Psoas muscle (tissue), 7 donors: ENCODE measurements at regions not wholly inside any gene's neighbourhood (a gene's known extent, or its start where the extent isn't known, plus 50 kb on each side); places are given as distances from the start of the nearest gene placed in this dataset.

ENCODE experiments used
- ATAC-seq, 4 donors: fragments of 200-7000 bp; cut with Tn5 transposase; one replicate each; pipeline ENCODE4 v1.9.1; 2020; ENCODE audit warnings: moderate library complexity in 3 of 4, mild to moderate bottlenecking in 2 of 4
- DNase-seq, 2 donors: peaks; one replicate each; pipeline ENCODE4 v3.0.0-alpha.2; 2020
- H3K27ac ChIP-seq: fragments of 200-600 bp; one replicate; pipeline ENCODE4 v1.8.0; 2022
- H3K27me3 ChIP-seq, 3 donors: fragments of 200-600 bp in 1 of 3; one replicate each; pipeline versions ENCODE4 v1.6.1 to v1.8.0; 2013 to 2022; ENCODE audit warnings: low read length in 2 of 3, mild to moderate bottlenecking in 2 of 3, moderate library complexity in 1 of 3; ENCODE audit not compliant: insufficient read depth in 3 of 3
- H3K36me3 ChIP-seq, 2 donors: fragments of 200-600 bp in 1 of 2; one replicate each; pipeline versions ENCODE4 v1.6.1 to v1.8.0; 2013 to 2022; ENCODE audit warnings: low read depth in 1 of 2, mild to moderate bottlenecking in 1 of 2, moderate library complexity in 1 of 2; ENCODE audit not compliant: insufficient read depth in 1 of 2
- H3K4me1 ChIP-seq: fragments of 200-600 bp; one replicate; pipeline ENCODE4 v1.8.0; 2022
- H3K4me3 ChIP-seq: fragments of 200-600 bp; one replicate; pipeline ENCODE4 v1.8.0; 2022; ENCODE audit warnings: mild to moderate bottlenecking
- H3K9me3 ChIP-seq: fragments of 200-600 bp; one replicate; pipeline ENCODE4 v1.8.0; 2022
- CTCF ChIP-seq: fragments of 200-600 bp; IDR thresholded peaks from one replicate; pipeline ENCODE4 v1.8.0; 2022; ENCODE audit warnings: antibody characterized with exemption
- WGBS, 3 donors: extraction: QIAGEN DNeasy Blood & Tissue Kit; methylation state at CpG; one replicate each; pipeline versions ENCODE4 v1.1.6 to v1.1.7; 2013; 5-methylcytosine and 5-hydroxymethylcytosine counted together
- intact Hi-C, 2 donors: fragments of 100-400 bp; cut with DNase I; formaldehyde crosslinking; loops; one replicate each; pipeline versions ENCODE4 v1.11.0 to v1.14.2; 2022
- donor health status: healthy with polysubstance abuse.
- donor health status: DM: no; HTN: no; CAD: no; lungs with moderate emphysema.
- donor health status: Bipolar disorder and iron deficiency.
- donor health status: healthy.
- donor health status: DM: yes; HTN: yes; CAD: no.
- donor health status: DM: no; HTN: no; CAD: no.
- donor health status: DM: yes; HTN: yes; CAD: no.

GRCh38 chr1:234916840-234917239 lies 211.8 kb downstream of the TOMM20 start:
- WGBS, 3 donors, result 58 to 72% (median 60%) methylated on average over 4 of the region's 4 CpGs
- intact Hi-C loops, result loop anchor here (5.0 kb wide), 2 partner anchors 40 to 190 kb away; no protein-coding TSS in a partner anchor
- ATAC-seq (no peak), DNase-seq (no peak)
- Histone ChIP-seq H3K4me3 (no peak overlapping the region), H3K9me3 (no peaks in the 10 kb centered on the region), H3K27ac (peak overlapping the region; percentile 82), H3K36me3 (no peaks in the 10 kb centered on the region), H3K27me3 (no peaks in the 10 kb centered on the region), H3K4me1 (peaks cover 67% of the 10 kb centered on the region)
- no peak for TF ChIP-seq CTCF

- peak; percentile 43 to 85 for DNase-seq
- Histone ChIP-seq H3K36me3 (no peaks in the 10 kb centered on the region), H3K27ac (peak overlapping the region; percentile 82), H3K4me3 (no peak overlapping the region), H3K4me1 (peaks cover 59% of the 10 kb centered on the region), H3K27me3 (no peaks in the 10 kb centered on the region), H3K9me3 (no peaks in the 10 kb centered on the region)
- no peak for TF ChIP-seq CTCF
- peak; percentile 86 to 92 (median 90) for ATAC-seq
- 43 to 55% (median 47%) methylated on average over 16 of the region's 16 CpGs for WGBS, 3 donors
- intact Hi-C loops, result loop anchor here (5.0 kb wide), 2 partner anchors 41 to 189 kb away; no protein-coding TSS in a partner anchor
Measured at GRCh38 chr1:234915924-234916675, 212.5 kb downstream of the TOMM20 start.

- H3K27ac ChIP-seq, result no peak overlapping the region
- H3K4me1 ChIP-seq, result peaks cover 55% of the 10 kb centered on the region
- intact Hi-C loops, result loop anchor here (5.0 kb wide), 2 partner anchors 43 to 187 kb away; no protein-coding TSS in a partner anchor
- no peaks in the 10 kb centered on the region for H3K9me3 ChIP-seq
- no peak for TF ChIP-seq CTCF
- DNase-seq, result no peak
- no peaks in the 10 kb centered on the region for H3K36me3 ChIP-seq
- 97% methylated on average over 12 of the region's 12 CpGs for WGBS, 3 donors
- H3K27me3 ChIP-seq, result no peaks in the 10 kb centered on the region
- no peak overlapping the region for H3K4me3 ChIP-seq
- no peak for ATAC-seq
Measured at GRCh38 chr1:234914606-234915290, 213.9 kb downstream of the TOMM20 start.

- intact Hi-C loops, result no loop called here
- Histone ChIP-seq H3K36me3 (no peaks in the 10 kb centered on the region), H3K4me3 (no peak overlapping the region), H3K4me1 (peaks cover 46% of the 10 kb centered on the region), H3K9me3 (no peaks in the 10 kb centered on the region), H3K27ac (no peak overlapping the region), H3K27me3 (no peaks in the 10 kb centered on the region)
- DNase-seq (no peak), ATAC-seq (no peak)
- 89 to 98% (median 91%) methylated on average over 11 of the region's 11 CpGs for WGBS, 3 donors
- no peak for TF ChIP-seq CTCF
Measured at GRCh38 chr1:234913771-234914170, 214.9 kb downstream of the TOMM20 start.
